ENCODE measurements at regions not wholly inside any gene's neighbourhood (a gene's known extent, or its start where the extent isn't known, plus 50 kb on each side); places are given as distances from the start of the nearest gene placed in this dataset.

GRCh38 chr11:29032384-29033149, 924.4 kb downstream of the METTL15 start:
- Histone ChIP-seq H3K9me3 (ENCODE audit: control insufficient read depth in 5 of 5, low read length in 5 of 5) (peaks cover 0 to 17% (median 8%) of the 10 kb centered on the region in 5 donors), H3K4me3 (ENCODE audit: low read depth in 1 of 5, low read length in 5 of 5) (no peak overlapping the region), H3K36me3 (ENCODE audit: control insufficient read depth in 5 of 5, insufficient read depth in 5 of 5, low read length in 5 of 5) (no peaks in the 10 kb centered on the region), H3K4me1 (ENCODE audit: control insufficient read depth in 5 of 5, insufficient read depth in 5 of 5, low read length in 5 of 5) (no peaks in the 10 kb centered on the region), H3K9ac (ENCODE audit: low read length in 5 of 5) (no peak overlapping the region), H3K27me3 (ENCODE audit: control insufficient read depth in 5 of 5, insufficient read depth in 4 of 5, low read length in 5 of 5) (no peaks in the 10 kb centered on the region), H3K27ac (ENCODE audit: low read depth, low read length) (no peak overlapping the region)

- H3K27me3 ChIP-seq (ENCODE audit: control insufficient read depth in 5 of 5, insufficient read depth in 4 of 5, low read length in 5 of 5): no peaks in the 10 kb centered on the region
- no peak overlapping the region for H3K4me3 ChIP-seq (ENCODE audit: low read depth in 1 of 5, low read length in 5 of 5)
- peaks cover 0 to 17% (median 8%) of the 10 kb centered on the region in 5 donors for H3K9me3 ChIP-seq (ENCODE audit: control insufficient read depth in 5 of 5, low read length in 5 of 5)
- H3K36me3 ChIP-seq (ENCODE audit: control insufficient read depth in 5 of 5, insufficient read depth in 5 of 5, low read length in 5 of 5): no peaks in the 10 kb centered on the region
- no peak overlapping the region for H3K27ac ChIP-seq (ENCODE audit: low read depth, low read length)
- no peak overlapping the region for H3K9ac ChIP-seq (ENCODE audit: low read length in 5 of 5)
- H3K4me1 ChIP-seq (ENCODE audit: control insufficient read depth in 5 of 5, insufficient read depth in 5 of 5, low read length in 5 of 5): no peaks in the 10 kb centered on the region
These were observed 921.3 kb downstream of the METTL15 start for GRCh38 chr11:29029452-29029851.

- Histone ChIP-seq H3K9ac (ENCODE audit: low read length in 5 of 5) (no peak overlapping the region), H3K36me3 (ENCODE audit: control insufficient read depth in 5 of 5, insufficient read depth in 5 of 5, low read length in 5 of 5) (no peaks in the 10 kb centered on the region), H3K9me3 (ENCODE audit: control insufficient read depth in 5 of 5, low read length in 5 of 5) (peaks cover 0 to 17% (median 8%) of the 10 kb centered on the region in 5 donors), H3K27me3 (ENCODE audit: control insufficient read depth in 5 of 5, insufficient read depth in 4 of 5, low read length in 5 of 5) (no peaks in the 10 kb centered on the region), H3K4me3 (ENCODE audit: low read depth in 1 of 5, low read length in 5 of 5) (no peak overlapping the region), H3K27ac (ENCODE audit: low read depth, low read length) (no peak overlapping the region), H3K4me1 (ENCODE audit: control insufficient read depth in 5 of 5, insufficient read depth in 5 of 5, low read length in 5 of 5) (no peaks in the 10 kb centered on the region)
These were observed 919.2 kb downstream of the METTL15 start for GRCh38 chr11:29027436-29027835.

- Histone ChIP-seq H3K9ac (ENCODE audit: low read length in 5 of 5) (no peak overlapping the region), H3K27me3 (ENCODE audit: control insufficient read depth in 5 of 5, insufficient read depth in 4 of 5, low read length in 5 of 5) (no peaks in the 10 kb centered on the region), H3K4me3 (ENCODE audit: low read depth in 1 of 5, low read length in 5 of 5) (no peak overlapping the region), H3K36me3 (ENCODE audit: control insufficient read depth in 5 of 5, insufficient read depth in 5 of 5, low read length in 5 of 5) (no peaks in the 10 kb centered on the region), H3K27ac (ENCODE audit: low read depth, low read length) (no peak overlapping the region), H3K9me3 (ENCODE audit: control insufficient read depth in 5 of 5, low read length in 5 of 5) (peaks cover 0 to 17% (median 8%) of the 10 kb centered on the region in 5 donors), H3K4me1 (ENCODE audit: control insufficient read depth in 5 of 5, insufficient read depth in 5 of 5, low read length in 5 of 5) (no peaks in the 10 kb centered on the region)
These were observed 918.1 kb downstream of the METTL15 start for GRCh38 chr11:29026286-29026685.

- H3K27ac ChIP-seq (ENCODE audit: low read depth, low read length): no peak overlapping the region
- no peaks in the 10 kb centered on the region for H3K27me3 ChIP-seq (ENCODE audit: control insufficient read depth in 5 of 5, insufficient read depth in 4 of 5, low read length in 5 of 5)
- no peaks in the 10 kb centered on the region for H3K36me3 ChIP-seq (ENCODE audit: control insufficient read depth in 5 of 5, insufficient read depth in 5 of 5, low read length in 5 of 5)
- no peaks in the 10 kb centered on the region for H3K4me1 ChIP-seq (ENCODE audit: control insufficient read depth in 5 of 5, insufficient read depth in 5 of 5, low read length in 5 of 5)
- no peak overlapping the region for H3K9ac ChIP-seq (ENCODE audit: low read length in 5 of 5)
- peaks cover 0 to 12% (median 8%) of the 10 kb centered on the region in 5 donors for H3K9me3 ChIP-seq (ENCODE audit: control insufficient read depth in 5 of 5, low read length in 5 of 5)
- no peak overlapping the region for H3K4me3 ChIP-seq (ENCODE audit: low read depth in 1 of 5, low read length in 5 of 5)
These were observed 916.8 kb downstream of the METTL15 start for GRCh38 chr11:29025001-29025400.

GRCh38 chr11:29024386-29024785, 916.2 kb downstream of the METTL15 start:
- peaks cover 0 to 11% (median 4%) of the 10 kb centered on the region in 5 donors for H3K9me3 ChIP-seq (ENCODE audit: control insufficient read depth in 5 of 5, low read length in 5 of 5)
- no peaks in the 10 kb centered on the region for H3K36me3 ChIP-seq (ENCODE audit: control insufficient read depth in 5 of 5, insufficient read depth in 5 of 5, low read length in 5 of 5)
- H3K4me3 ChIP-seq (ENCODE audit: low read depth in 1 of 5, low read length in 5 of 5): no peak overlapping the region
- H3K27me3 ChIP-seq (ENCODE audit: control insufficient read depth in 5 of 5, insufficient read depth in 4 of 5, low read length in 5 of 5): no peaks in the 10 kb centered on the region
- H3K4me1 ChIP-seq (ENCODE audit: control insufficient read depth in 5 of 5, insufficient read depth in 5 of 5, low read length in 5 of 5): no peaks in the 10 kb centered on the region
- H3K27ac ChIP-seq (ENCODE audit: low read depth, low read length): no peak overlapping the region
- H3K9ac ChIP-seq (ENCODE audit: low read length in 5 of 5): no peak overlapping the region

- Histone ChIP-seq H3K27ac (ENCODE audit: low read depth, low read length) (no peak overlapping the region), H3K4me3 (ENCODE audit: low read depth in 1 of 5, low read length in 5 of 5) (no peak overlapping the region)
These were observed 915.6 kb downstream of the METTL15 start for GRCh38 chr11:29023761-29024160.

GRCh38 chr11:29022676-29023075, 914.5 kb downstream of the METTL15 start:
- Histone ChIP-seq H3K27ac (ENCODE audit: low read depth, low read length) (no peak overlapping the region), H3K9ac (ENCODE audit: low read length in 5 of 5) (no peak overlapping the region), H3K4me3 (ENCODE audit: low read depth in 1 of 5, low read length in 5 of 5) (no peak overlapping the region)

More at GRCh38 chr11:29023761-29024160, 915.6 kb downstream of the METTL15 start:
- Histone ChIP-seq H3K9me3 (ENCODE audit: control insufficient read depth in 5 of 5, low read length in 5 of 5) (peaks cover 0 to 8% (median 3%) of the 10 kb centered on the region in 5 donors), H3K36me3 (ENCODE audit: control insufficient read depth in 5 of 5, insufficient read depth in 5 of 5, low read length in 5 of 5) (no peaks in the 10 kb centered on the region), H3K9ac (ENCODE audit: low read length in 5 of 5) (no peak overlapping the region), H3K27me3 (ENCODE audit: control insufficient read depth in 5 of 5, insufficient read depth in 4 of 5, low read length in 5 of 5) (no peaks in the 10 kb centered on the region), H3K4me1 (ENCODE audit: control insufficient read depth in 5 of 5, insufficient read depth in 5 of 5, low read length in 5 of 5) (no peaks in the 10 kb centered on the region)

GRCh38 chr11:29019960-29020683, 911.9 kb downstream of the METTL15 start:
- H3K36me3 ChIP-seq (ENCODE audit: control insufficient read depth in 5 of 5, insufficient read depth in 5 of 5, low read length in 5 of 5): no peaks in the 10 kb centered on the region
- no peak overlapping the region for H3K27ac ChIP-seq (ENCODE audit: low read depth, low read length)
- H3K4me3 ChIP-seq (ENCODE audit: low read depth in 1 of 5, low read length in 5 of 5): no peak overlapping the region
- H3K9ac ChIP-seq (ENCODE audit: low read length in 5 of 5): no peak overlapping the region
- H3K4me1 ChIP-seq (ENCODE audit: control insufficient read depth in 5 of 5, insufficient read depth in 5 of 5, low read length in 5 of 5): no peaks in the 10 kb centered on the region
- H3K27me3 ChIP-seq (ENCODE audit: control insufficient read depth in 5 of 5, insufficient read depth in 4 of 5, low read length in 5 of 5): no peaks in the 10 kb centered on the region
- H3K9me3 ChIP-seq (ENCODE audit: control insufficient read depth in 5 of 5, low read length in 5 of 5): no peaks in the 10 kb centered on the region

More at GRCh38 chr11:29022676-29023075, 914.5 kb downstream of the METTL15 start:
- Histone ChIP-seq H3K36me3 (ENCODE audit: control insufficient read depth in 5 of 5, insufficient read depth in 5 of 5, low read length in 5 of 5) (no peaks in the 10 kb centered on the region), H3K27me3 (ENCODE audit: control insufficient read depth in 5 of 5, insufficient read depth in 4 of 5, low read length in 5 of 5) (no peaks in the 10 kb centered on the region), H3K4me1 (ENCODE audit: control insufficient read depth in 5 of 5, insufficient read depth in 5 of 5, low read length in 5 of 5) (no peaks in the 10 kb centered on the region), H3K9me3 (ENCODE audit: control insufficient read depth in 5 of 5, low read length in 5 of 5) (no peaks in the 10 kb centered on the region)

GRCh38 chr11:29018631-29019030, 910.4 kb downstream of the METTL15 start:
- Histone ChIP-seq H3K27me3 (ENCODE audit: control insufficient read depth in 5 of 5, insufficient read depth in 4 of 5, low read length in 5 of 5) (no peaks in the 10 kb centered on the region), H3K9ac (ENCODE audit: low read length in 5 of 5) (no peak overlapping the region), H3K4me1 (ENCODE audit: control insufficient read depth in 5 of 5, insufficient read depth in 5 of 5, low read length in 5 of 5) (no peaks in the 10 kb centered on the region), H3K9me3 (ENCODE audit: control insufficient read depth in 5 of 5, low read length in 5 of 5) (no peaks in the 10 kb centered on the region), H3K36me3 (ENCODE audit: control insufficient read depth in 5 of 5, insufficient read depth in 5 of 5, low read length in 5 of 5) (no peaks in the 10 kb centered on the region), H3K27ac (ENCODE audit: low read depth, low read length) (no peak overlapping the region), H3K4me3 (ENCODE audit: low read depth in 1 of 5, low read length in 5 of 5) (no peak overlapping the region)

All from subcutaneous abdominal adipose tissue (tissue), 5 donors.